ENCODE measurements at regions not wholly inside any gene's neighbourhood (a gene's known extent, or its start where the extent isn't known, plus 50 kb on each side); places are given as distances from the start of the nearest gene placed in this dataset.

- Mint-ChIP-seq H3K4me3 (ENCODE audit: unreplicated experiment) (no peak overlapping the region), H3K4me1 (ENCODE audit: low read depth) (peaks cover 9% of the 10 kb centered on the region), H3K9me3 (ENCODE audit: low read depth) (no peaks in the 10 kb centered on the region), H3K27me3 (ENCODE audit: low read depth) (no peaks in the 10 kb centered on the region), H3K36me3 (ENCODE audit: low read depth) (no peaks in the 10 kb centered on the region), H3K27ac (ENCODE audit: unreplicated experiment) (no peak overlapping the region)
- DNase-seq (ENCODE audit: low spot score): no peak
- TF ChIP-seq CTCF (IDR thresholded peaks at IDR 0.05): no peak
Measured at GRCh38 chr6:133051240-133051639, 189.9 kb upstream of the EYA4 start.

- TF ChIP-seq CTCF (IDR thresholded peaks at IDR 0.05): no peak
- no peaks in the 10 kb centered on the region for H3K36me3 Mint-ChIP-seq (ENCODE audit: low read depth)
- no peak overlapping the region for H3K4me3 Mint-ChIP-seq (ENCODE audit: unreplicated experiment)
- DNase-seq (ENCODE audit: low spot score): no peak
- H3K9me3 Mint-ChIP-seq (ENCODE audit: low read depth): no peaks in the 10 kb centered on the region
- peaks cover 9% of the 10 kb centered on the region for H3K4me1 Mint-ChIP-seq (ENCODE audit: low read depth)
- H3K27me3 Mint-ChIP-seq (ENCODE audit: low read depth): no peaks in the 10 kb centered on the region
- H3K27ac Mint-ChIP-seq (ENCODE audit: unreplicated experiment): no peak overlapping the region
Measured at GRCh38 chr6:133052465-133052864, 188.7 kb upstream of the EYA4 start.

- no peaks in the 10 kb centered on the region for H3K36me3 Mint-ChIP-seq (ENCODE audit: low read depth)
- H3K4me1 Mint-ChIP-seq (ENCODE audit: low read depth): peaks cover 9% of the 10 kb centered on the region
- H3K4me3 Mint-ChIP-seq (ENCODE audit: unreplicated experiment): no peak overlapping the region
- DNase-seq (ENCODE audit: low spot score): no peak
- H3K9me3 Mint-ChIP-seq (ENCODE audit: low read depth): no peaks in the 10 kb centered on the region
- no peaks in the 10 kb centered on the region for H3K27me3 Mint-ChIP-seq (ENCODE audit: low read depth)
- TF ChIP-seq CTCF (IDR thresholded peaks at IDR 0.05): no peak
- H3K27ac Mint-ChIP-seq (ENCODE audit: unreplicated experiment): no peak overlapping the region
Measured at GRCh38 chr6:133055441-133055966, 185.7 kb upstream of the EYA4 start.

GRCh38 chr6:133057352-133057751 lies 183.8 kb upstream of the EYA4 start:
- TF ChIP-seq CTCF (IDR thresholded peaks at IDR 0.05): no peak
- Mint-ChIP-seq H3K4me1 (ENCODE audit: low read depth) (peaks cover 9% of the 10 kb centered on the region), H3K27me3 (ENCODE audit: low read depth) (no peaks in the 10 kb centered on the region), H3K27ac (ENCODE audit: unreplicated experiment) (no peak overlapping the region), H3K36me3 (ENCODE audit: low read depth) (no peaks in the 10 kb centered on the region), H3K9me3 (ENCODE audit: low read depth) (no peaks in the 10 kb centered on the region), H3K4me3 (ENCODE audit: unreplicated experiment) (no peak overlapping the region)
- DNase-seq (ENCODE audit: low spot score): no peak

- no peak for TF ChIP-seq CTCF (IDR thresholded peaks at IDR 0.05)
- H3K27ac Mint-ChIP-seq (ENCODE audit: unreplicated experiment): no peak overlapping the region
- no peak for DNase-seq (ENCODE audit: low spot score)
- H3K36me3 Mint-ChIP-seq (ENCODE audit: low read depth): no peaks in the 10 kb centered on the region
- no peak overlapping the region for H3K4me3 Mint-ChIP-seq (ENCODE audit: unreplicated experiment)
- no peaks in the 10 kb centered on the region for H3K9me3 Mint-ChIP-seq (ENCODE audit: low read depth)
- peaks cover 5% of the 10 kb centered on the region for H3K4me1 Mint-ChIP-seq (ENCODE audit: low read depth)
- no peaks in the 10 kb centered on the region for H3K27me3 Mint-ChIP-seq (ENCODE audit: low read depth)
Measured at GRCh38 chr6:133062077-133062476, 179.1 kb upstream of the EYA4 start.
